Mesothelial cell of epicardium (in vitro differentiated cells): ENCODE measurements at regions not wholly inside any gene's neighbourhood (a gene's known extent, or its start where the extent isn't known, plus 50 kb on each side); places are given as distances from the start of the nearest gene placed in this dataset.

Experiments
- DNase-seq, 2 experiments: peaks; one replicate each; pipeline ENCODE4 v3.0.0; 2021; ENCODE audit warnings: low spot score in 2 of 2; ENCODE audit not compliant: unreplicated experiment in 2 of 2
- H3K27ac Mint-ChIP-seq: 2 replicates; pipeline ENCODE4 v1.8.0; 2021; ENCODE audit warnings: mixed read lengths
- H3K27me3 Mint-ChIP-seq: 2 replicates; pipeline ENCODE4 v1.8.0; 2021; ENCODE audit warnings: low read depth, mixed read lengths
- H3K36me3 Mint-ChIP-seq: 2 replicates; pipeline ENCODE4 v1.8.0; 2021; ENCODE audit warnings: mixed read lengths
- H3K4me1 Mint-ChIP-seq: 2 replicates; pipeline ENCODE4 v1.8.0; 2021; ENCODE audit warnings: mixed read lengths
- H3K4me3 Mint-ChIP-seq: 2 replicates; pipeline ENCODE4 v1.8.0; 2021; ENCODE audit warnings: mild to moderate bottlenecking, moderate library complexity, mixed read lengths
- H3K9me3 Mint-ChIP-seq: 2 replicates; pipeline ENCODE4 v1.8.0; 2021; ENCODE audit warnings: mixed read lengths
- TF ChIP-seq, protein P1 (sequence below): fragments of 200-600 bp; sonication (generic); IDR thresholded peaks from one replicate; pipeline ENCODE4 v1.5.0; 2021; ENCODE audit warnings: antibody characterized with exemption; ENCODE audit not compliant: unreplicated experiment

GRCh38 chr1:72827278-72827677 lies 544.9 kb upstream of the NEGR1 start:
- peaks cover 39% of the 10 kb centered on the region for H3K9me3 Mint-ChIP-seq
- H3K27me3 Mint-ChIP-seq: no peaks in the 10 kb centered on the region
- H3K27ac Mint-ChIP-seq: no peak overlapping the region
- H3K36me3 Mint-ChIP-seq: peaks cover 3% of the 10 kb centered on the region
- no peak overlapping the region for H3K4me3 Mint-ChIP-seq
- TF ChIP-seq, protein P1, sequence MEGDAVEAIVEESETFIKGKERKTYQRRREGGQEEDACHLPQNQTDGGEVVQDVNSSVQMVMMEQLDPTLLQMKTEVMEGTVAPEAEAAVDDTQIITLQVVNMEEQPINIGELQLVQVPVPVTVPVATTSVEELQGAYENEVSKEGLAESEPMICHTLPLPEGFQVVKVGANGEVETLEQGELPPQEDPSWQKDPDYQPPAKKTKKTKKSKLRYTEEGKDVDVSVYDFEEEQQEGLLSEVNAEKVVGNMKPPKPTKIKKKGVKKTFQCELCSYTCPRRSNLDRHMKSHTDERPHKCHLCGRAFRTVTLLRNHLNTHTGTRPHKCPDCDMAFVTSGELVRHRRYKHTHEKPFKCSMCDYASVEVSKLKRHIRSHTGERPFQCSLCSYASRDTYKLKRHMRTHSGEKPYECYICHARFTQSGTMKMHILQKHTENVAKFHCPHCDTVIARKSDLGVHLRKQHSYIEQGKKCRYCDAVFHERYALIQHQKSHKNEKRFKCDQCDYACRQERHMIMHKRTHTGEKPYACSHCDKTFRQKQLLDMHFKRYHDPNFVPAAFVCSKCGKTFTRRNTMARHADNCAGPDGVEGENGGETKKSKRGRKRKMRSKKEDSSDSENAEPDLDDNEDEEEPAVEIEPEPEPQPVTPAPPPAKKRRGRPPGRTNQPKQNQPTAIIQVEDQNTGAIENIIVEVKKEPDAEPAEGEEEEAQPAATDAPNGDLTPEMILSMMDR: no peak
- no peaks in the 10 kb centered on the region for H3K4me1 Mint-ChIP-seq
- no peak for DNase-seq

GRCh38 chr1:72804541-72804940 lies 522.2 kb upstream of the NEGR1 start:
- H3K27ac Mint-ChIP-seq: no peak overlapping the region
- peaks cover 34% of the 10 kb centered on the region for H3K9me3 Mint-ChIP-seq
- TF ChIP-seq, protein P1: no peak
- no peaks in the 10 kb centered on the region for H3K4me1 Mint-ChIP-seq
- DNase-seq: no peak
- H3K27me3 Mint-ChIP-seq: no peaks in the 10 kb centered on the region
- no peak overlapping the region for H3K4me3 Mint-ChIP-seq
- no peaks in the 10 kb centered on the region for H3K36me3 Mint-ChIP-seq

DNA sequence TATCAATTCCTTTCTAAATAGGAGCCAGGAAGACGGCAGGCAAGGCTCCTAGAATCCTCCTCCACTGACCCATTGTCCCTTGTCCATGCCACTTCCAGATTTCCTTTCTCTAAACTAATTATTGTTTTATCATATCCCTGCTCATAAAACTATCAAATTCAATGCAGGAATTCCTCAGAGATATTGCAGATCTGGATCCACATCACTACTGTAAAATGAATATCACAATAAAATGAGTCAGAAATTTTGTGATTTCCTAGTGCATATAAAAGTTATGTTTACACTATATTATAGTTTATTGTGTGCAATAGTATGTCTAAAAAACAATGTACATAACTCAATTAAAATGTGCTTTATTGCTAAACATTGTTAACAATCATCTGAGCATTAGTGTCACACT lies 498.7 kb upstream of the NEGR1 start:
- TF ChIP-seq, protein P1: no peak
- Mint-ChIP-seq H3K36me3 (no peaks in the 10 kb centered on the region), H3K27me3 (no peaks in the 10 kb centered on the region), H3K9me3 (peaks cover 5% of the 10 kb centered on the region), H3K27ac (no peak overlapping the region), H3K4me1 (no peaks in the 10 kb centered on the region), H3K4me3 (no peak overlapping the region)
- DNase-seq: no peak

DNA sequence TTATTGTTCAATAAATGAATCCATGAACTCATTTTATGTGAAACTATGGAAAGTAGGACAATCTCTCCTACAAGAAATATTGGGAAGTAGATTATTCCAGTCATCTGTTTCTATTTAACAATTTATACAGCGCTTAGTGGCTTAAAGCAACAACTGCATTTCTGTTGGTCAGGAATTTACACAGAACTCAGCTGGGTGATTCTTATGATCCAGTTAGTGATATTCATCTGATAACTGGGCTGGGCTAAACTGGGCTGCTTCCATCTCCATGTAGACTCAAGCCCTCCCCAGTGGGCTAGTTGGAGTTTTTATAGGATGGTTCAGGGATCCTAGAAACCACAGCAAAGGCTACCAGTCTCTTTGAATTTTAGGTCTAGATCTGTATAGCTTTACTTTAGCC lies 497.9 kb upstream of the NEGR1 start:
- Mint-ChIP-seq H3K4me3 (no peak overlapping the region), H3K36me3 (no peaks in the 10 kb centered on the region), H3K27me3 (no peaks in the 10 kb centered on the region), H3K4me1 (no peaks in the 10 kb centered on the region), H3K27ac (no peak overlapping the region), H3K9me3 (peaks cover 5% of the 10 kb centered on the region)
- no peak for DNase-seq
- TF ChIP-seq, protein P1: no peak

DNA sequence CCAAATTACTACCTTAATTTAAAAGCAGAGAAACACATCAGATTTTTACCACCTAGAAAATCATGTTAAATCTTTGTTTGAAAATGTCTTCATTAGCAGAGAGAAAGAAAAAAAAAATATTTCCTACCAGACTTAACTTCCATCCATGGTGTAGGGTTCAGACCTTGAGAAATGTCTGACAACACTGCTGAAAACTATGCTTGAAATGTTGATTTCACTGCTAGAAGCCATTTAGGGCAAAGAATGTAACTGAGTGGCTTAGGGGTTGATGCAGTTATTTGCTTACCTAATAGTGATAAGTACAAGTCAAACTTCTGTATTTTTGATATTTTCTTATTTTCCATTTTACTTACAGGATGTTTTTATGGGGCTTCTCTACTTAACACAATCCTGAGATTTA lies 495.6 kb upstream of the NEGR1 start:
- Mint-ChIP-seq H3K4me3 (no peak overlapping the region), H3K9me3 (peaks cover 5% of the 10 kb centered on the region), H3K27ac (no peak overlapping the region), H3K27me3 (no peaks in the 10 kb centered on the region), H3K36me3 (no peaks in the 10 kb centered on the region), H3K4me1 (no peaks in the 10 kb centered on the region)
- TF ChIP-seq, protein P1: no peak
- no peak for DNase-seq

- no peak overlapping the region for H3K4me3 Mint-ChIP-seq
- no peaks in the 10 kb centered on the region for H3K36me3 Mint-ChIP-seq
- no peaks in the 10 kb centered on the region for H3K27me3 Mint-ChIP-seq
- H3K9me3 Mint-ChIP-seq: no peaks in the 10 kb centered on the region
- no peak overlapping the region for H3K27ac Mint-ChIP-seq
- DNase-seq: no peak
- TF ChIP-seq, protein P1: no peak
- no peaks in the 10 kb centered on the region for H3K4me1 Mint-ChIP-seq
Measured at GRCh38 chr1:72763481-72763880, 481.1 kb upstream of the NEGR1 start.
